ENCODE measurements at regions not wholly inside any gene's neighbourhood (a gene's known extent, or its start where the extent isn't known, plus 50 kb on each side); places are given as distances from the start of the nearest gene placed in this dataset.

- Histone ChIP-seq H3K36me3 (ENCODE audit: insufficient read depth, low read length) (no peaks in the 10 kb centered on the region), H3K4me2 (ENCODE audit: low read length) (no peak overlapping the region), H3K4me3 (ENCODE audit: insufficient read depth, low read depth, low read length) (no peak overlapping the region), H3K27ac (ENCODE audit: low read depth, low read length) (no peak overlapping the region), H2AFZ (ENCODE audit: low read depth, low read length) (no peak overlapping the region), H3K9ac (ENCODE audit: low read length) (no peak overlapping the region), H3K9me3 (ENCODE audit: insufficient read depth, low read depth, low read length) (no peaks in the 10 kb centered on the region), H3K79me2 (ENCODE audit: insufficient read depth, low read length) (no peaks in the 10 kb centered on the region), H3K27me3 (ENCODE audit: insufficient read depth, low read length) (no peaks in the 10 kb centered on the region), H4K20me1 (ENCODE audit: insufficient read depth, low read length) (no peaks in the 10 kb centered on the region), H3K4me1 (ENCODE audit: insufficient read depth, low read length) (no peaks in the 10 kb centered on the region)
- no peak overlapping the region for H3K27ac Mint-ChIP-seq (ENCODE audit: unreplicated experiment)
- H3K4me3 Mint-ChIP-seq (ENCODE audit: unreplicated experiment): no peak overlapping the region
- TF ChIP-seq CTCF (IDR thresholded peaks at IDR 0.05; ENCODE audit: insufficient read depth, low read depth, low read length) (no peak), EZH2 (IDR thresholded peaks at IDR 0.05; ENCODE audit: insufficient read depth, low read length) (no peak)
- H3K9me3 Mint-ChIP-seq (ENCODE audit: unreplicated experiment): no peaks in the 10 kb centered on the region
- H3K4me1 Mint-ChIP-seq (ENCODE audit: low read depth, unreplicated experiment): no peaks in the 10 kb centered on the region
- H3K36me3 Mint-ChIP-seq (ENCODE audit: low read depth, unreplicated experiment): no peaks in the 10 kb centered on the region
- FAIRE-seq: no peak
- no peaks in the 10 kb centered on the region for H3K27me3 Mint-ChIP-seq (ENCODE audit: low read depth, unreplicated experiment)
- DNase-seq (ENCODE audit: low read depth): no peak
These were observed 1100.4 kb upstream of the SLC39A10 start for GRCh38 chr2:194556629-194557028.

- Mint-ChIP-seq H3K27me3 (ENCODE audit: low read depth, unreplicated experiment) (no peaks in the 10 kb centered on the region), H3K9me3 (ENCODE audit: unreplicated experiment) (no peaks in the 10 kb centered on the region), H3K36me3 (ENCODE audit: low read depth, unreplicated experiment) (no peaks in the 10 kb centered on the region), H3K4me1 (ENCODE audit: low read depth, unreplicated experiment) (peaks cover 5% of the 10 kb centered on the region), H3K27ac (ENCODE audit: unreplicated experiment) (no peak overlapping the region), H3K4me3 (ENCODE audit: unreplicated experiment) (no peak overlapping the region)
- Histone ChIP-seq H3K4me2 (ENCODE audit: low read length) (no peak overlapping the region), H3K9me3 (ENCODE audit: insufficient read depth, low read depth, low read length) (no peaks in the 10 kb centered on the region), H3K9ac (ENCODE audit: low read length) (no peak overlapping the region), H2AFZ (ENCODE audit: low read depth, low read length) (no peak overlapping the region), H3K27ac (ENCODE audit: low read depth, low read length) (no peak overlapping the region), H3K4me3 (ENCODE audit: insufficient read depth, low read depth, low read length) (no peak overlapping the region), H3K4me1 (ENCODE audit: insufficient read depth, low read length) (no peaks in the 10 kb centered on the region), H3K27me3 (ENCODE audit: insufficient read depth, low read length) (no peaks in the 10 kb centered on the region), H4K20me1 (ENCODE audit: insufficient read depth, low read length) (no peaks in the 10 kb centered on the region), H3K36me3 (ENCODE audit: insufficient read depth, low read length) (no peaks in the 10 kb centered on the region), H3K79me2 (ENCODE audit: insufficient read depth, low read length) (no peaks in the 10 kb centered on the region)
- FAIRE-seq: no peak
- no peak for DNase-seq (ENCODE audit: low read depth)
- TF ChIP-seq CTCF (IDR thresholded peaks at IDR 0.05; ENCODE audit: insufficient read depth, low read depth, low read length): no peak
- no peak for TF ChIP-seq EZH2 (IDR thresholded peaks at IDR 0.05; ENCODE audit: insufficient read depth, low read length)
These were observed 1103.0 kb upstream of the SLC39A10 start for GRCh38 chr2:194553980-194554379.

- H3K27ac Mint-ChIP-seq (ENCODE audit: unreplicated experiment): no peak overlapping the region
- Histone ChIP-seq H3K79me2 (ENCODE audit: insufficient read depth, low read length) (no peaks in the 10 kb centered on the region), H3K4me1 (ENCODE audit: insufficient read depth, low read length) (no peaks in the 10 kb centered on the region), H4K20me1 (ENCODE audit: insufficient read depth, low read length) (no peaks in the 10 kb centered on the region), H3K4me3 (ENCODE audit: insufficient read depth, low read depth, low read length) (no peak overlapping the region), H2AFZ (ENCODE audit: low read depth, low read length) (no peak overlapping the region), H3K4me2 (ENCODE audit: low read length) (no peak overlapping the region), H3K36me3 (ENCODE audit: insufficient read depth, low read length) (no peaks in the 10 kb centered on the region), H3K9ac (ENCODE audit: low read length) (no peak overlapping the region), H3K27me3 (ENCODE audit: insufficient read depth, low read length) (no peaks in the 10 kb centered on the region), H3K9me3 (ENCODE audit: insufficient read depth, low read depth, low read length) (no peaks in the 10 kb centered on the region), H3K27ac (ENCODE audit: low read depth, low read length) (no peak overlapping the region)
- H3K9me3 Mint-ChIP-seq (ENCODE audit: unreplicated experiment): no peaks in the 10 kb centered on the region
- H3K4me3 Mint-ChIP-seq (ENCODE audit: unreplicated experiment): no peak overlapping the region
- DNase-seq (ENCODE audit: low read depth) (no peak), FAIRE-seq (no peak)
- peaks cover 5% of the 10 kb centered on the region for H3K4me1 Mint-ChIP-seq (ENCODE audit: low read depth, unreplicated experiment)
- no peaks in the 10 kb centered on the region for H3K27me3 Mint-ChIP-seq (ENCODE audit: low read depth, unreplicated experiment)
- no peaks in the 10 kb centered on the region for H3K36me3 Mint-ChIP-seq (ENCODE audit: low read depth, unreplicated experiment)
- TF ChIP-seq EZH2 (IDR thresholded peaks at IDR 0.05; ENCODE audit: insufficient read depth, low read length) (no peak), CTCF (IDR thresholded peaks at IDR 0.05; ENCODE audit: insufficient read depth, low read depth, low read length) (no peak)
These were observed 1106.3 kb upstream of the SLC39A10 start for GRCh38 chr2:194550702-194551101.
